IMR-90 (cell line): ENCODE measurements at regions not wholly inside any gene's neighbourhood (a gene's known extent, or its start where the extent isn't known, plus 50 kb on each side); places are given as distances from the start of the nearest gene placed in this dataset.

Experiments
- ATAC-seq: fragments of 200-7000 bp; cut with Tn5 transposase; 2 replicates; pipeline ENCODE4 v1.9.1; 2020; ENCODE audit warnings: low read depth, mild to moderate bottlenecking, moderate library complexity
- BruUV-seq: library from RNA; stranded (reverse); fragments of 400-500 nt; replicated peaks from 2 replicates; lab custom pipeline; 2021; lab: Mats Ljungman, UMichigan
- CTCF ChIA-PET: fragments of 300-600 bp; formaldehyde crosslinking; extraction: SDS; loops from one replicate; lab custom pipeline; 2021; ENCODE audit warnings: antibody characterized with exemption; lab: Yijun Ruan, JAX
- POLR2A ChIA-PET: fragments of 300-600 bp; sonication (Branson Sonifier 250); formaldehyde crosslinking; loops from one replicate; lab custom pipeline; 2022; ENCODE audit warnings: antibody characterized with exemption; ENCODE audit not compliant: unreplicated experiment; lab: Charles Lee
- DNase-seq: peaks from one replicate; pipeline ENCODE4 v3.0.0; 2013
- H2AFZ ChIP-seq: replicated peaks from 2 replicates; pipeline ENCODE3; 2013; ENCODE audit warnings: low read length, mild to moderate bottlenecking; ENCODE audit not compliant: poor library complexity
- H2AK5ac ChIP-seq: 2 replicates; pipeline ENCODE4 v1.6.1; 2013; ENCODE audit warnings: low read depth, low read length, inconsistent platforms
- H2AK9ac ChIP-seq: replicated peaks from 2 replicates; pipeline ENCODE3; 2013; ENCODE audit warnings: mild to moderate bottlenecking, low read depth, low read length, moderate library complexity; ENCODE audit not compliant: poor library complexity
- H2BK120ac ChIP-seq: 2 replicates; pipeline ENCODE4 v1.6.1; 2013; ENCODE audit warnings: low read depth, low read length, inconsistent platforms
- H2BK15ac ChIP-seq: 3 replicates; pipeline ENCODE4 v1.6.1; 2013; ENCODE audit warnings: low read depth, low read length, inconsistent platforms
- H2BK20ac ChIP-seq: 2 replicates; pipeline ENCODE4 v1.6.1; 2013; ENCODE audit warnings: low read depth, mild to moderate bottlenecking, inconsistent platforms, low read length, moderate library complexity
- H2BK5ac ChIP-seq: 2 replicates; pipeline ENCODE4 v1.6.1; 2013; ENCODE audit warnings: mild to moderate bottlenecking, low read depth, low read length, inconsistent platforms; ENCODE audit not compliant: poor library complexity, severe bottlenecking
- H3K14ac ChIP-seq: replicated peaks from 2 replicates; pipeline ENCODE4 v1.6.1; 2013; ENCODE audit warnings: low read depth, low read length, inconsistent platforms
- H3K18ac ChIP-seq: 2 replicates; pipeline ENCODE4 v1.6.1; 2013; ENCODE audit warnings: low read depth, low read length, control low read depth
- H3K23ac ChIP-seq: 2 replicates; pipeline ENCODE4 v1.6.1; 2013; ENCODE audit warnings: low read depth, low read length, inconsistent platforms
- H3K27ac ChIP-seq: 2 replicates; pipeline ENCODE4 v1.5.1; 2013; ENCODE audit warnings: mild to moderate bottlenecking, control low read depth, low read length; ENCODE audit not compliant: insufficient read depth
- H3K27me3 ChIP-seq: 2 replicates; pipeline ENCODE4 v1.6.1; 2013; ENCODE audit warnings: low read length; ENCODE audit not compliant: control insufficient read depth, insufficient read depth
- H3K36me3 ChIP-seq: 2 replicates; pipeline ENCODE4 v1.6.1; 2013; ENCODE audit warnings: low read length, mixed read lengths; ENCODE audit not compliant: control insufficient read depth, insufficient read depth
- H3K4ac ChIP-seq: 2 replicates; pipeline ENCODE4 v1.6.1; 2013; ENCODE audit warnings: low read depth, low read length, inconsistent platforms
- H3K4me1 ChIP-seq: 2 replicates; pipeline ENCODE4 v1.6.1; 2013; ENCODE audit warnings: low read length, mixed read lengths; ENCODE audit not compliant: control insufficient read depth, insufficient read depth
- H3K4me2 ChIP-seq: 2 replicates; pipeline ENCODE4 v1.6.1; 2013; ENCODE audit warnings: low read depth, mild to moderate bottlenecking, control low read depth, low read length, moderate library complexity
- H3K4me3 ChIP-seq: 2 replicates; pipeline ENCODE4 v1.5.1; 2013; ENCODE audit warnings: low read depth, mild to moderate bottlenecking, control low read depth, low read length, moderate library complexity; ENCODE audit not compliant: insufficient read depth
- H3K56ac ChIP-seq: 2 replicates; pipeline ENCODE4 v1.6.1; 2013; ENCODE audit warnings: low read length, inconsistent platforms; ENCODE audit not compliant: insufficient read depth; ENCODE audit errors: extremely low read depth
- H3K79me1 ChIP-seq, 2 experiments: 2 replicates each; pipeline ENCODE4 v1.6.1; 2013; ENCODE audit warnings: low read length in 2 of 2, inconsistent platforms in 1 of 2, low read depth in 1 of 2
- H3K9ac ChIP-seq: 2 replicates; pipeline ENCODE4 v1.6.1; 2013; ENCODE audit warnings: low read depth, low read length, control low read depth
- H3K9me1 ChIP-seq: 2 replicates; pipeline ENCODE4 v1.6.1; 2013; ENCODE audit warnings: low read length, inconsistent platforms; ENCODE audit not compliant: insufficient read depth
- H3K9me3 ChIP-seq: 2 replicates; pipeline ENCODE4 v1.6.1; 2013; ENCODE audit warnings: low read length; ENCODE audit not compliant: control insufficient read depth, insufficient read depth
- H4K20me1 ChIP-seq: 2 replicates; pipeline ENCODE4 v1.6.1; 2013; ENCODE audit warnings: low read length, inconsistent platforms; ENCODE audit not compliant: insufficient read depth
- H4K5ac ChIP-seq: 2 replicates; pipeline ENCODE4 v1.6.1; 2013; ENCODE audit warnings: mild to moderate bottlenecking, low read depth, low read length, control low read depth
- H4K8ac ChIP-seq, 2 experiments: 2 replicates each; pipeline ENCODE4 v1.6.1; 2013; ENCODE audit warnings: low read depth in 2 of 2, low read length in 2 of 2, control low read depth in 1 of 2, inconsistent platforms in 1 of 2
- H4K91ac ChIP-seq: 2 replicates; pipeline ENCODE4 v1.6.1; 2013; ENCODE audit warnings: low read depth, low read length, inconsistent platforms; ENCODE audit not compliant: insufficient read depth
- BHLHE40 ChIP-seq: fragments of 150-350 bp; IDR thresholded peaks from 2 replicates; pipeline ENCODE4 v1.6.1; 2016; ENCODE audit warnings: mild to moderate bottlenecking, low read depth, low read length
- CEBPB ChIP-seq: IDR thresholded peaks from 2 replicates; pipeline ENCODE4 v1.6.1; 2012; ENCODE audit warnings: low read depth, low read length, improper control_type of control experiment
- CHD1 ChIP-seq: IDR thresholded peaks from 2 replicates; pipeline ENCODE4 v1.6.1; 2012; ENCODE audit warnings: low read depth, low read length, improper control_type of control experiment
- CTCF ChIP-seq: conservative IDR thresholded peaks from 2 replicates; pipeline ENCODE4 v1.5.1; 2012; ENCODE audit warnings: mild to moderate bottlenecking, low read depth, low read length, improper control_type of control experiment
- ELK1 ChIP-seq: fragments of 150-350 bp; IDR thresholded peaks from 2 replicates; pipeline ENCODE4 v1.6.1; 2016; ENCODE audit warnings: low read depth, mild to moderate bottlenecking, low read length, moderate library complexity, borderline replicate concordance
- FOS ChIP-seq: fragments of 150-350 bp; IDR thresholded peaks from 2 replicates; pipeline ENCODE4 v1.6.1; 2016; ENCODE audit warnings: low read depth, low read length
- MAFK ChIP-seq: IDR thresholded peaks from 2 replicates; pipeline ENCODE4 v1.6.1; 2012; ENCODE audit warnings: low read depth, low read length, improper control_type of control experiment
- MAZ ChIP-seq: IDR thresholded peaks from 2 replicates; pipeline ENCODE4 v1.6.1; 2012; ENCODE audit warnings: low read depth, mild to moderate bottlenecking, low read length, improper control_type of control experiment, moderate library complexity, borderline replicate concordance
- MXI1 ChIP-seq: IDR thresholded peaks from 2 replicates; pipeline ENCODE4 v1.6.1; 2012; ENCODE audit warnings: low read depth, mild to moderate bottlenecking, low read length, moderate library complexity, borderline replicate concordance
- NFE2L2 ChIP-seq: fragments of 150-350 bp; IDR thresholded peaks from 2 replicates; pipeline ENCODE4 v1.6.1; 2016; ENCODE audit warnings: low read depth, mild to moderate bottlenecking, low read length
- POLR2A ChIP-seq: IDR thresholded peaks from 2 replicates; pipeline ENCODE4 v1.6.1; 2012; ENCODE audit warnings: mild to moderate bottlenecking, low read depth, low read length
- RAD21 ChIP-seq: IDR thresholded peaks from 2 replicates; pipeline ENCODE4 v1.6.1; 2012; ENCODE audit warnings: low read length, improper control_type of control experiment
- RCOR1 ChIP-seq: IDR thresholded peaks from 2 replicates; pipeline ENCODE4 v1.6.1; 2012; ENCODE audit warnings: mild to moderate bottlenecking, low read length, improper control_type of control experiment; ENCODE audit not compliant: insufficient replicate concordance
- RFX5 ChIP-seq: IDR thresholded peaks from 2 replicates; pipeline ENCODE4 v1.8.0; 2012; ENCODE audit warnings: low read depth, mild to moderate bottlenecking, low read length, moderate library complexity
- SMC3 ChIP-seq: fragments of 150-350 bp; IDR thresholded peaks from 2 replicates; pipeline ENCODE4 v1.6.1; 2016; ENCODE audit warnings: low read depth, mild to moderate bottlenecking, antibody characterized with exemption, low read length, moderate library complexity
- WGBS, 2 experiments: methylation state at CpG; one replicate each; pipeline versions ENCODE4 v1.1.5 to v1.1.7; 2013; ENCODE audit warnings: missing lambda C conversion rate in 2 of 2; ENCODE audit not compliant: insufficient read length in 1 of 2; ENCODE audit errors: extremely low coverage in 2 of 2; 5-methylcytosine and 5-hydroxymethylcytosine counted together
- dilution Hi-C: fragments of 300-500 bp; cut with HindIII; formaldehyde crosslinking; loops from one replicate; pipeline ENCODE4 v1.14.3; 2018; ENCODE audit warnings: low sequenced_read_pairs; ENCODE audit not compliant: unreplicated experiment
- in situ Hi-C: fragments of 300-500 bp; cut with MboI; formaldehyde crosslinking; loops from 3 replicates; pipeline ENCODE4 v1.14.3; 2019; ENCODE audit warnings: low sequenced_read_pairs, inconsistent platforms, mixed read lengths
- intact Hi-C: fragments of 100-400 bp; cut with micrococcal nuclease; formaldehyde crosslinking; loops from 2 replicates; pipeline ENCODE4 v1.10.0; 2022
- TF ChIP-seq, protein P1 (sequence below): fragments of 150-350 bp; IDR thresholded peaks from 2 replicates; pipeline ENCODE4 v1.6.1; 2017; ENCODE audit warnings: mild to moderate bottlenecking, antibody characterized with exemption, low read length, low read depth

DNA sequence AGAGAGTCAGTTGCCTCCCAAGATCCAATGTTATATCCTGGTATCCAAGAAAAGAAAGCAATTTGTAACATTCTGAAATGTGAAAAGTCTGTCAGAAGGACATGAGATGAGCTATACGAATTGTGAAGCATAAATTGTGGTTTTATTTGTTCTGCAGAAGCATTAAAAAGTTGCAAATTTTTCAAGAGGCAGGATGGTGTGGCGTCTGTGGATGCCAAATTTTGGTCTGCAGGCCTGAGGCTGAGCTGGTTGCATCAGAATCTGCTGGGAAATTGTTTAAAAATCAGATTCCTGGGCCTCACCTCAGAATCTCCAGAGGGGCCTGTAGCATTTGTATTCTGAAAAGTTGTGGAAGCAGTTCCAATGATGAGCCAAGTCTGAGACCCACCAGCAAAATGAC, 284.7 kb downstream of the NUAK1 start:
- TF ChIP-seq MAFK (no peak), POLR2A (no peak), RAD21 (no peak), CTCF (no peak), CEBPB (no peak), RFX5 (no peak), MAZ (no peak), NFE2L2 (no peak), RCOR1 (no peak), BHLHE40 (no peak), ELK1 (no peak), CHD1 (no peak), MXI1 (no peak), SMC3 (no peak), FOS (no peak)
- TF ChIP-seq, protein P1, sequence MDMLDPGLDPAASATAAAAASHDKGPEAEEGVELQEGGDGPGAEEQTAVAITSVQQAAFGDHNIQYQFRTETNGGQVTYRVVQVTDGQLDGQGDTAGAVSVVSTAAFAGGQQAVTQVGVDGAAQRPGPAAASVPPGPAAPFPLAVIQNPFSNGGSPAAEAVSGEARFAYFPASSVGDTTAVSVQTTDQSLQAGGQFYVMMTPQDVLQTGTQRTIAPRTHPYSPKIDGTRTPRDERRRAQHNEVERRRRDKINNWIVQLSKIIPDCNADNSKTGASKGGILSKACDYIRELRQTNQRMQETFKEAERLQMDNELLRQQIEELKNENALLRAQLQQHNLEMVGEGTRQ, result no peak
- intact Hi-C loops (no loop called here), in situ Hi-C loops (no loop called here), dilution Hi-C loops (no loop called here)
- Histone ChIP-seq H2BK120ac (no peak overlapping the region), H3K9me1 (no peaks in the 10 kb centered on the region; the same call in 1 of the 2 replicates), H2BK15ac (no peak overlapping the region), H3K56ac (no peak overlapping the region), H3K27ac (no peak overlapping the region; the same call in 1 of the 2 replicates), H3K18ac (no peak overlapping the region), H3K9me3 (no peaks in the 10 kb centered on the region), H2BK5ac (no peak overlapping the region), H3K4me2 (no peak overlapping the region), H3K23ac (no peak overlapping the region), H3K9ac (no peak overlapping the region), H4K91ac (no peak overlapping the region), H3K79me1 (no peaks in the 10 kb centered on the region), H4K20me1 (no peaks in the 10 kb centered on the region), H3K4me1 (no peaks in the 10 kb centered on the region), H2AFZ (no peak overlapping the region), H3K36me3 (no peaks in the 10 kb centered on the region), H2BK20ac (no peak overlapping the region), H2AK9ac (no peak overlapping the region), H4K8ac (no peak overlapping the region), H3K4me3 (no peak overlapping the region), H3K4ac (no peak overlapping the region), H4K5ac (no peak overlapping the region), H3K14ac (no peak overlapping the region), H3K27me3 (peaks cover 4% of the 10 kb centered on the region; the same call in 1 of the 2 replicates), H2AK5ac (no peak overlapping the region)
- CTCF ChIA-PET, result no interaction called here
- no peak for ATAC-seq
- WGBS, 2 experiments, result 33% methylated on average over 1 of the region's 2 CpGs; no CpG with 5 or more reads in 1 of the 2 experiments
- no TSS peak for BruUV-seq
- POLR2A ChIA-PET, result no interaction called here
- DNase-seq, result no peak
